GM18867 (cell line): ENCODE measurements at regions not wholly inside any gene's neighbourhood (a gene's known extent, or its start where the extent isn't known, plus 50 kb on each side); places are given as distances from the start of the nearest gene placed in this dataset.

Source experiments
- ATAC-seq: cut with Tn5 transposase; IDR thresholded peaks from one replicate; pipeline ENCODE4 v1.9.1; 2021; ENCODE audit warnings: mild to moderate bottlenecking, moderate library complexity; ENCODE audit not compliant: unreplicated experiment

GRCh38 chr9:86798966-86799365 is 148.3 kb downstream of the GAS1 start:
- no peak for ATAC-seq

- ATAC-seq: no peak
Observed at GRCh38 chr9:86796666-86797065, 150.6 kb downstream of the GAS1 start.

- no peak for ATAC-seq
Observed at GRCh38 chr9:86795823-86796553, 151.3 kb downstream of the GAS1 start.

GRCh38 chr9:86795047-86795442 is 152.3 kb downstream of the GAS1 start:
- no peak for ATAC-seq

GRCh38 chr9:86794391-86795046 is 152.8 kb downstream of the GAS1 start:
- no peak for ATAC-seq

- no peak for ATAC-seq
Observed at GRCh38 chr9:86792136-86792535, 155.2 kb downstream of the GAS1 start.

- ATAC-seq: no peak
Observed at GRCh38 chr9:86790805-86791204, 156.5 kb downstream of the GAS1 start.

GRCh38 chr9:86788456-86788855 is 158.8 kb downstream of the GAS1 start:
- no peak for ATAC-seq

- ATAC-seq: no peak
Observed at GRCh38 chr9:86783884-86784283, 163.4 kb downstream of the GAS1 start.

GRCh38 chr9:86782831-86783230 is 164.5 kb downstream of the GAS1 start:
- no peak for ATAC-seq

- ATAC-seq: no peak
Observed at GRCh38 chr9:86778761-86779160, 168.5 kb downstream of the GAS1 start.

GRCh38 chr9:86775718-86776117 is 171.6 kb downstream of the GAS1 start:
- no peak for ATAC-seq

GRCh38 chr9:86774116-86774515 is 173.2 kb downstream of the GAS1 start:
- no peak for ATAC-seq

GRCh38 chr9:86773422-86773945 is 173.8 kb downstream of the GAS1 start:
- ATAC-seq: no peak

GRCh38 chr9:86772635-86772993 is 174.7 kb downstream of the GAS1 start:
- no peak for ATAC-seq

GRCh38 chr9:86771941-86772634 is 175.2 kb downstream of the GAS1 start:
- no peak for ATAC-seq

GRCh38 chr9:86771420-86771819 is 175.9 kb downstream of the GAS1 start:
- no peak for ATAC-seq

GRCh38 chr9:86768709-86769108 is 178.6 kb downstream of the GAS1 start:
- ATAC-seq: no peak

- ATAC-seq: no peak
Observed at GRCh38 chr9:86768020-86768419, 179.3 kb downstream of the GAS1 start.

GRCh38 chr9:86767373-86767772 is 179.9 kb downstream of the GAS1 start:
- ATAC-seq: no peak

- no peak for ATAC-seq
Observed at GRCh38 chr9:86766912-86767311, 180.4 kb downstream of the GAS1 start.

- no peak for ATAC-seq
Observed at GRCh38 chr9:86766511-86766910, 180.8 kb downstream of the GAS1 start.
